Tibial nerve (tissue), 4 donors: ENCODE measurements at regions not wholly inside any gene's neighbourhood (a gene's known extent, or its start where the extent isn't known, plus 50 kb on each side); places are given as distances from the start of the nearest gene placed in this dataset.

Source experiments
- DNase-seq, 2 donors: peaks; one replicate each; pipeline ENCODE4 v3.0.0-alpha.2; 2019; ENCODE audit warnings: low spot score in 2 of 2
- H3K27ac ChIP-seq, 4 donors: fragments of 200-600 bp; sonication (generic) in 3 of 4; one replicate each; pipeline ENCODE4 v1.5.1; 2017 to 2019; ENCODE audit warnings: mild to moderate bottlenecking in 1 of 4
- H3K27me3 ChIP-seq, 2 donors: fragments of 200-600 bp; sonication (generic) in 1 of 2; one replicate each; pipeline versions ENCODE4 v1.5.1 to v1.6.0; 2017 to 2019
- H3K36me3 ChIP-seq, 3 donors: fragments of 200-600 bp; sonication (generic); one replicate each; pipeline ENCODE4 v1.5.1; 2018 to 2019
- H3K4me1 ChIP-seq, 4 donors: fragments of 200-600 bp; sonication (generic) in 3 of 4; one replicate each; pipeline ENCODE4 v1.5.1; 2017 to 2019
- H3K4me3 ChIP-seq, 4 donors: fragments of 200-600 bp; sonication (generic) in 3 of 4; one replicate each; pipeline ENCODE4 v1.5.1; 2017 to 2019; ENCODE audit warnings: mild to moderate bottlenecking in 1 of 4, moderate library complexity in 1 of 4
- H3K9me3 ChIP-seq, 4 donors: fragments of 200-600 bp; sonication (generic) in 3 of 4; one replicate each; pipeline ENCODE4 v1.5.1; 2017 to 2019
- EP300 ChIP-seq, 2 donors: sonication (generic); formaldehyde crosslinking; IDR thresholded peaks; one replicate each; pipeline ENCODE4 v1.6.1; 2017; ENCODE audit warnings: antibody characterized with exemption in 2 of 2, mild to moderate bottlenecking in 1 of 2
- POLR2A ChIP-seq, 2 donors: fragments of 450-650 bp; IDR thresholded peaks; one replicate each; pipeline ENCODE4 v1.6.1; 2017; ENCODE audit warnings: antibody characterized with exemption in 2 of 2, mild to moderate bottlenecking in 2 of 2, moderate library complexity in 2 of 2
- WGBS, 2 donors: methylation state at CpG; one replicate each; pipeline ENCODE4 v1.1.5; 2018; 5-methylcytosine and 5-hydroxymethylcytosine counted together
- TF ChIP-seq, protein P1 (sequence below), 5 experiments: fragments of 200-600 bp in 3 of 5; fragments of 450-650 bp in 2 of 5; sonication (generic) in 3 of 5; IDR thresholded peaks; one replicate each; pipeline ENCODE4 v1.5.1; 2016 to 2019; ENCODE audit warnings: antibody characterized with exemption in 5 of 5, mild to moderate bottlenecking in 3 of 5, moderate library complexity in 2 of 5

DNA sequence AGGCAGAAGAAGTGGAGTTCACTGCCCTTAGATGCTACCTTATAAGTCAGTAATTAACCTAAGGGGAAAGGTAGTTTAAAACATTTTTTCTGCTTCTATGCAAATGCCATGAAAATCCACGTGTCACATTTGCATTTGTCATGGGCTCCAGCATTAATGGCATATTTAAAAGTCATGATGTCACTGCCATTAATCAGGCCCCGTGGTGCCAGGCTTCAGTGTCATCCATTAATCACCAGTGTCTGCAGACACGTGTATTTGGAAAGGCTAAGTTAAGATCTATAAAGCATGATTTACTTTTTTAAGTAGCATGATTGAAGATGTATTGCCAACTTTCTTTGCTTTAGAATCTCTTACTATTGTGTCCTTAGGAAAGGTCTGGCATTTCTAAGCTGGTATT is 857.8 kb downstream of the TUSC7 start:
- H3K9me3 ChIP-seq: no peaks in the 10 kb centered on the region
- TF ChIP-seq, protein P1, sequence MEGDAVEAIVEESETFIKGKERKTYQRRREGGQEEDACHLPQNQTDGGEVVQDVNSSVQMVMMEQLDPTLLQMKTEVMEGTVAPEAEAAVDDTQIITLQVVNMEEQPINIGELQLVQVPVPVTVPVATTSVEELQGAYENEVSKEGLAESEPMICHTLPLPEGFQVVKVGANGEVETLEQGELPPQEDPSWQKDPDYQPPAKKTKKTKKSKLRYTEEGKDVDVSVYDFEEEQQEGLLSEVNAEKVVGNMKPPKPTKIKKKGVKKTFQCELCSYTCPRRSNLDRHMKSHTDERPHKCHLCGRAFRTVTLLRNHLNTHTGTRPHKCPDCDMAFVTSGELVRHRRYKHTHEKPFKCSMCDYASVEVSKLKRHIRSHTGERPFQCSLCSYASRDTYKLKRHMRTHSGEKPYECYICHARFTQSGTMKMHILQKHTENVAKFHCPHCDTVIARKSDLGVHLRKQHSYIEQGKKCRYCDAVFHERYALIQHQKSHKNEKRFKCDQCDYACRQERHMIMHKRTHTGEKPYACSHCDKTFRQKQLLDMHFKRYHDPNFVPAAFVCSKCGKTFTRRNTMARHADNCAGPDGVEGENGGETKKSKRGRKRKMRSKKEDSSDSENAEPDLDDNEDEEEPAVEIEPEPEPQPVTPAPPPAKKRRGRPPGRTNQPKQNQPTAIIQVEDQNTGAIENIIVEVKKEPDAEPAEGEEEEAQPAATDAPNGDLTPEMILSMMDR (IDR thresholded peaks at IDR 0.05): no peak
- TF ChIP-seq POLR2A (IDR thresholded peaks at IDR 0.05): no peak
- TF ChIP-seq EP300 (IDR thresholded peaks at IDR 0.05): no peak
- no peaks in the 10 kb centered on the region for H3K36me3 ChIP-seq
- H3K27me3 ChIP-seq: no peaks in the 10 kb centered on the region
- H3K4me1 ChIP-seq: no peaks in the 10 kb centered on the region
- H3K27ac ChIP-seq: no peak overlapping the region
- 62 to 73% methylated on average over 3 of the region's 3 CpGs for WGBS, 2 donors
- H3K4me3 ChIP-seq: no peak overlapping the region
- no peak for DNase-seq

DNA sequence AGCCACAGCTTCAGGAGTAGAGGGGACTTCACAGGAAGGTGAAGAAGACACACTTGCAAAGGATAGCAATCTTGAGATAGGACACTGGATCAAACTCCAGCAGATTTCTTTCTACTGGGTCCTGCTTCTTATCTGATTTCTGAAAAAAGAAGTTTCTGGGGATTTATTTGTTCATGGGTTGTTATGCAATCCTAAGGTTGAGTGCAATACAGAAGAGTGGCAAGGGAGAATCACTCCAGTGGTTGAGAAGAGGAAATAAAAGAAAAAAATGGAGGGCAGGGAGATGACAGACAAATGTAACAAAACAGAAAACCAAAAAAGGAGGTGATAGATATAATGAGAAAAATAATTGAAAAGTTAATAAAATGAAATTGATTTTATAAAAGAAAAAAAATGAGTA is 858.3 kb downstream of the TUSC7 start:
- Histone ChIP-seq H3K4me3 (no peak overlapping the region), H3K27me3 (no peaks in the 10 kb centered on the region), H3K4me1 (no peaks in the 10 kb centered on the region), H3K9me3 (no peaks in the 10 kb centered on the region), H3K36me3 (no peaks in the 10 kb centered on the region), H3K27ac (no peak overlapping the region)
- DNase-seq: no peak
- TF ChIP-seq POLR2A (IDR thresholded peaks at IDR 0.05) (no peak), EP300 (IDR thresholded peaks at IDR 0.05) (no peak)
- TF ChIP-seq, protein P1 (IDR thresholded peaks at IDR 0.05): no peak

DNA sequence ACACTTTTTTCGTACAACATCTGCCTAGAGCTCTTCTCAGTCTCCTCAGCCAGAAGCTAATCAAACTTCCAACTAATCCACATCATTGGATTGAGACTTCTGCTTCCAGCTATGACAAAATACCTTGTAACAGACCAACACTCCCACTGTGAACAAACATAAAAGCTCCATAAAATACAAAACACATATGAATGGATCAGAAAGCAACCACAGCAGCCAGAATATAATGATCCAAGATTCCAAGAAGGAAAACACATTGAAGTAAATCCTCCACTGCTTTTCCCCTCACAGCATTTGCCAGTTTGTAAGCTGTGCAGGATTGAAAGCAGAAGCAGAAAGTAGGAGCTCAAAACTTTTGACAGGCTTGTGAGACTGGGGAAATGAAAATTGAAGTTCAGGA is 863.2 kb downstream of the TUSC7 start:
- WGBS, 2 donors: 84 to 90% methylated on average over 1 of the region's 1 CpG
- Histone ChIP-seq H3K4me3 (no peak overlapping the region), H3K9me3 (no peaks in the 10 kb centered on the region), H3K36me3 (no peaks in the 10 kb centered on the region), H3K27ac (no peak overlapping the region), H3K27me3 (no peaks in the 10 kb centered on the region), H3K4me1 (no peaks in the 10 kb centered on the region)
- no peak for TF ChIP-seq POLR2A (IDR thresholded peaks at IDR 0.05)
- no peak for DNase-seq

DNA sequence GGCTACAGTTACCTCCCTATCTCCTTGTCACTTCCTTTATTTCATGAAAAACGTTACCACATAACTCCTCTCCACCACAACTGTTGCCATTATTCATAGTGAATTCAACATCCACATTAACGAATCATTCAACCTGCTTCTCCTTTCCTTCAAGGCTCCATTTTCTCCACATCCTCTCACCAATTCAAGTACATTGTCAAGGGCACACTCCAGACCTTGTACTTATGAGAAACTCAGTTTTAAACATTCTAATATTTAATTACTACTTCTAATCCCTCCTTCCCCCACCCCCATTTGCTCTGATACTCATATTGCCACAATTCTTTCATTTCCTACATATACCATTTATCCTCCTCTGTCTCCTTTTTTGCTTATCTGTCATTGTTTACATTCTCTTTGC is 871.2 kb downstream of the TUSC7 start:
- no peak for TF ChIP-seq EP300 (IDR thresholded peaks at IDR 0.05)
- TF ChIP-seq, protein P1 (IDR thresholded peaks at IDR 0.05): no peak
- TF ChIP-seq POLR2A (IDR thresholded peaks at IDR 0.05): no peak

DNA sequence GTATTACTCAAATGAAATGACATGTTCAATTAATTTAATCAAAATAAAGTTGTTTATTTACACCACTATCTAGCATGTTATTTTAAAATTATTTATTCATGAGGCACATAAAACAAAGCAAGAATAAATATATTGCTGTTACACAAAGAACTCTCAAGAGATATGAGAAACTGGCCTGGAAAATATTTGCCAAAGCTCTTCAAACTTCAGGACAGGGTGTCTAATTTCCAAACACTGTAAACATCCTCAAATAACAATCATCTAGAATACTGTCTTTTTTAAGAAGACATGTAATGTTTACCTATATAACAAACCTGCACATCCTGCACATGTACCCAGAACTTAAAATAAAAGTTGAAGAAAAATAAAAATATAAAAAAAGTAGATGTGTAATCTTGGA is 876.6 kb downstream of the TUSC7 start:
- no peaks in the 10 kb centered on the region for H3K36me3 ChIP-seq
- H3K4me1 ChIP-seq: no peaks in the 10 kb centered on the region
- no peaks in the 10 kb centered on the region for H3K9me3 ChIP-seq
- H3K27ac ChIP-seq: no peak overlapping the region
- no peak for DNase-seq
- TF ChIP-seq EP300 (IDR thresholded peaks at IDR 0.05): no peak
- TF ChIP-seq, protein P1 (IDR thresholded peaks at IDR 0.05): no peak
- TF ChIP-seq POLR2A (IDR thresholded peaks at IDR 0.05): no peak
- H3K4me3 ChIP-seq: no peak overlapping the region
- H3K27me3 ChIP-seq: no peaks in the 10 kb centered on the region

More for the DNA sequence above, 871.2 kb downstream of the TUSC7 start:
- no peaks in the 10 kb centered on the region for H3K4me1 ChIP-seq
- H3K27ac ChIP-seq: no peak overlapping the region
- no peaks in the 10 kb centered on the region for H3K36me3 ChIP-seq
- H3K4me3 ChIP-seq: no peak overlapping the region
- 69 to 78% methylated on average over 2 of the region's 2 CpGs for WGBS, 2 donors
- no peaks in the 10 kb centered on the region for H3K9me3 ChIP-seq
- DNase-seq: no peak
- H3K27me3 ChIP-seq: no peaks in the 10 kb centered on the region

DNA sequence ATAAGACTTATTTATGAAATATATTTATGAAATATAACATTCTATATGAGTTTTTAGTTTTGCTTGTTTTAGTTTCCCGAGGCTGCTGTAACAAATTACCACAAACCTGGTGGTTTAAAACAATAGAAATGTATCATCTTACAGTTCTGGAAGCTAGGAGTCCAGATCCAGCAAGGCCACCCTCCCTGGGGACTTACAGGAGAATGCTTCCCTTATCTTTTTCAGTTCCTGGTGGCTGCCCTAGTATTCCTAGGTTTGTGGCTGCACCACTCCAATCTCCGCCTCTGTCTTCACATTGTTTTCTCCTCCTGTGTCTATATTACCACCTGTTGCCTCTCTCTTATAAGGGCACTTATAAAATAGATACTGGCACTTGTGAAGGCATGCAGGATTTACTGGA is 877.8 kb downstream of the TUSC7 start:
- H3K27me3 ChIP-seq: no peaks in the 10 kb centered on the region

More for the DNA sequence above, 877.8 kb downstream of the TUSC7 start:
- Histone ChIP-seq H3K27ac (no peak overlapping the region), H3K4me1 (no peaks in the 10 kb centered on the region), H3K9me3 (no peaks in the 10 kb centered on the region), H3K36me3 (no peaks in the 10 kb centered on the region), H3K4me3 (no peak overlapping the region)
- DNase-seq: no peak
- 95 to 100% methylated on average over 2 of the region's 2 CpGs for WGBS, 2 donors
- TF ChIP-seq, protein P1 (IDR thresholded peaks at IDR 0.05): no peak
- no peak for TF ChIP-seq EP300 (IDR thresholded peaks at IDR 0.05)
- TF ChIP-seq POLR2A (IDR thresholded peaks at IDR 0.05): no peak
